ENCODE measurements at regions not wholly inside any gene's neighbourhood (a gene's known extent, or its start where the extent isn't known, plus 50 kb on each side); places are given as distances from the start of the nearest gene placed in this dataset.
A peak's percentile ranks its signal among the peaks of the same experiment; 100 is the strongest.

DNA sequence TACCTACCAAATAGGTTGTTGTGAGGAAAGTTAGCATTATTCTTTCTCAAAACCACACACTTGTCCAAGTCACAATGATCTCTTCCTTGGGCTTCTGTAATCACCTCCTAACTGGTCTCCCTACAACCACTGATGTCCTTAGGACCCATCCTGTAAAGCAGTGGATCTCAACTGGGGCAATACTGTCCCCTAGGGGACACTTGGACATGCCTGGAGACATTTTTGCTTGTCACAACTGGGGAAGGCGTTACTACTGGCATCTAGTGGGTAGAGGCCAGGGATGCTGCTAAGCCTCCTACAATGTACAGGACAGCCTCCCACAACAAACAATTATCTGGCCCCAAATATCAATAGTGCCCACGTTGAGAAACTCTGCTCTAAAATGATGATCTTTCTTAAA, 118.7 kb upstream of the AP1S2 start:
- Histone ChIP-seq H3K4me2 (ENCODE audit: insufficient read depth, low read length) (no peak overlapping the region), H3K27ac (ENCODE audit: insufficient read depth, low read depth, low read length) (no peak overlapping the region), H3K4me1 (ENCODE audit: control insufficient read depth, extremely low read depth, insufficient read depth, low read length) (no peaks in the 10 kb centered on the region), H3K27me3 (ENCODE audit: control insufficient read depth in 2 of 2, insufficient read depth in 2 of 2, low read length in 2 of 2) (no peaks in the 10 kb centered on the region), H2AFZ (ENCODE audit: low read depth, low read length) (no peak overlapping the region), H3K9me3 (replicated peaks; ENCODE audit: control insufficient read depth, insufficient read depth, low read length) (no peaks in the 10 kb centered on the region), H3K4me3 (replicated peaks in 1 of 3; ENCODE audit: insufficient read depth in 1 of 3, low read depth in 1 of 3, low read length in 3 of 3) (no peak overlapping the region), H3K79me2 (ENCODE audit: control insufficient read depth, insufficient read depth, low read length) (no peaks in the 10 kb centered on the region), H3K9me1 (replicated peaks; ENCODE audit: control insufficient read depth, extremely low read depth, insufficient read depth, low read length) (no peaks in the 10 kb centered on the region), H3K36me3 (ENCODE audit: control insufficient read depth in 2 of 2, extremely low read depth in 1 of 2, insufficient read depth in 2 of 2, low read length in 2 of 2) (no peaks in the 10 kb centered on the region), H3K9ac (replicated peaks; ENCODE audit: extremely low read depth, insufficient read depth, low read length) (no peak overlapping the region), H4K20me1 (replicated peaks; ENCODE audit: control insufficient read depth, extremely low read depth, insufficient read depth, low read length) (no peaks in the 10 kb centered on the region)
- DNase-seq (ENCODE audit: low read depth, low spot score) (peak; percentile 36), FAIRE-seq (peak; percentile 37)
- TF ChIP-seq, protein P1, sequence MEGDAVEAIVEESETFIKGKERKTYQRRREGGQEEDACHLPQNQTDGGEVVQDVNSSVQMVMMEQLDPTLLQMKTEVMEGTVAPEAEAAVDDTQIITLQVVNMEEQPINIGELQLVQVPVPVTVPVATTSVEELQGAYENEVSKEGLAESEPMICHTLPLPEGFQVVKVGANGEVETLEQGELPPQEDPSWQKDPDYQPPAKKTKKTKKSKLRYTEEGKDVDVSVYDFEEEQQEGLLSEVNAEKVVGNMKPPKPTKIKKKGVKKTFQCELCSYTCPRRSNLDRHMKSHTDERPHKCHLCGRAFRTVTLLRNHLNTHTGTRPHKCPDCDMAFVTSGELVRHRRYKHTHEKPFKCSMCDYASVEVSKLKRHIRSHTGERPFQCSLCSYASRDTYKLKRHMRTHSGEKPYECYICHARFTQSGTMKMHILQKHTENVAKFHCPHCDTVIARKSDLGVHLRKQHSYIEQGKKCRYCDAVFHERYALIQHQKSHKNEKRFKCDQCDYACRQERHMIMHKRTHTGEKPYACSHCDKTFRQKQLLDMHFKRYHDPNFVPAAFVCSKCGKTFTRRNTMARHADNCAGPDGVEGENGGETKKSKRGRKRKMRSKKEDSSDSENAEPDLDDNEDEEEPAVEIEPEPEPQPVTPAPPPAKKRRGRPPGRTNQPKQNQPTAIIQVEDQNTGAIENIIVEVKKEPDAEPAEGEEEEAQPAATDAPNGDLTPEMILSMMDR (IDR thresholded peaks at IDR 0.05; ENCODE audit: extremely low read depth in 1 of 2, insufficient read depth in 1 of 2, low read depth in 1 of 2, low read length in 2 of 2), result peak; percentile 26 to 41
- TF ChIP-seq GATA2 (IDR thresholded peaks at IDR 0.05; ENCODE audit: insufficient read depth, insufficient read length, low read depth, low read length) (no peak), POLR2AphosphoS5 (IDR thresholded peaks at IDR 0.05; ENCODE audit: insufficient read depth, low read depth, low read length) (no peak)
- POLR2A ChIA-PET, result no interaction called here
- BruUV-seq (replicated peaks), result no TSS peak
- intact Hi-C loops (cut with micrococcal nuclease) (loop anchor here (1.0 to 5.0 kb wide), 4 partner anchors 121 to 286 kb away; partner anchors contain the start of gene AP1S2), dilution Hi-C loops (cut with MboI; ENCODE audit: extremely low pct_ligation_motif_present, low sequenced_read_pairs) (no loop called here)
- CTCF ChIA-PET, result interaction anchor here (1.0 to 2.8 kb wide), 2 partner anchors 43 to 150 kb away, joined by 3 to 13 read pairs; no protein-coding TSS in a partner anchor

DNA sequence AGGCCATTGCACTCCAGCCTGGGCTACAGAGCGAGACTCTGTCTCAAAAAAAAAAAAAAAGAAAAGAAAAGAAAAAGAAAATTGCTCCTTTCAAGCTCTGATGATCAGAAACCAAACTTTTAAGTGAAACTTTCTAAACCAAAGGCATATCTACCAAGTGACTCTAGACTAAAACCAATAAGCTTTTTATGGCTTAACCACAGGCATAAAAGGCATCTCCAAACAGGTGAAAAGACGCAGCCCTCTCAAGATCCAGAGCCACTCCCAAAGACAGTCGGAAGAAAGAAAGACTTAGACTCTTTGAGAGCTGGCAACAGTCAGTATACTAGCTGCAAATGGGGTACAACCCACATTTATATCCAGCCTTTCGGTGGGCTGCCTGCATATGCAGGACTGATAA, 117.1 kb upstream of the AP1S2 start:
- Histone ChIP-seq H3K27me3 (ENCODE audit: control insufficient read depth in 2 of 2, insufficient read depth in 2 of 2, low read length in 2 of 2) (no peaks in the 10 kb centered on the region), H3K9me1 (replicated peaks; ENCODE audit: control insufficient read depth, extremely low read depth, insufficient read depth, low read length) (no peaks in the 10 kb centered on the region), H3K27ac (ENCODE audit: insufficient read depth, low read depth, low read length) (no peak overlapping the region), H4K20me1 (replicated peaks; ENCODE audit: control insufficient read depth, extremely low read depth, insufficient read depth, low read length) (no peaks in the 10 kb centered on the region), H3K4me2 (ENCODE audit: insufficient read depth, low read length) (no peak overlapping the region), H3K4me1 (ENCODE audit: control insufficient read depth, extremely low read depth, insufficient read depth, low read length) (no peaks in the 10 kb centered on the region), H3K9me3 (replicated peaks; ENCODE audit: control insufficient read depth, insufficient read depth, low read length) (no peaks in the 10 kb centered on the region), H3K4me3 (replicated peaks in 1 of 3; ENCODE audit: insufficient read depth in 1 of 3, low read depth in 1 of 3, low read length in 3 of 3) (no peak overlapping the region), H2AFZ (ENCODE audit: low read depth, low read length) (no peak overlapping the region), H3K79me2 (ENCODE audit: control insufficient read depth, insufficient read depth, low read length) (no peaks in the 10 kb centered on the region), H3K9ac (replicated peaks; ENCODE audit: extremely low read depth, insufficient read depth, low read length) (no peak overlapping the region), H3K36me3 (ENCODE audit: control insufficient read depth in 2 of 2, extremely low read depth in 1 of 2, insufficient read depth in 2 of 2, low read length in 2 of 2) (no peaks in the 10 kb centered on the region)
- ChIA-PET CTCF (interaction anchor here (1.1 to 2.8 kb wide), 7 partner anchors 18 to 123 kb away, joined by 3 to 13 read pairs (median 5); partner anchors contain the start of gene AP1S2), POLR2A (no interaction called here)
- dilution Hi-C loops (cut with MboI; ENCODE audit: extremely low pct_ligation_motif_present, low sequenced_read_pairs), result no loop called here
- BruUV-seq (replicated peaks), result no TSS peak
- intact Hi-C loops (cut with micrococcal nuclease), result loop anchor here (2.0 to 5.0 kb wide), 2 partner anchors 119 to 285 kb away; partner anchors contain the start of gene AP1S2
- no peak for TF ChIP-seq MYC (IDR thresholded peaks at IDR 0.05; ENCODE audit: low read depth, low read length)
- TF ChIP-seq MAX (IDR thresholded peaks at IDR 0.05; ENCODE audit: insufficient read depth, insufficient read length), result no peak
- no peak for TF ChIP-seq POLR2AphosphoS5 (IDR thresholded peaks at IDR 0.05; ENCODE audit: insufficient read depth, low read depth, low read length)
- TF ChIP-seq JUN (IDR thresholded peaks at IDR 0.05; ENCODE audit: borderline replicate concordance, insufficient read depth, insufficient read length, low read depth), result no peak
- TF ChIP-seq GATA2 (IDR thresholded peaks at IDR 0.05; ENCODE audit: insufficient read depth, insufficient read length, low read depth, low read length), result no peak
- no peak for TF ChIP-seq EZH2 (IDR thresholded peaks at IDR 0.05; ENCODE audit: borderline replicate concordance, low read depth, low read length, severe bottlenecking)
- TF ChIP-seq FOS (IDR thresholded peaks at IDR 0.05; ENCODE audit: borderline replicate concordance, insufficient read depth, low read length), result no peak
- TF ChIP-seq, protein P1 (IDR thresholded peaks at IDR 0.05; ENCODE audit: extremely low read depth in 1 of 2, insufficient read depth in 1 of 2, low read depth in 1 of 2, low read length in 2 of 2), result no peak
- no peak for TF ChIP-seq POLR2A (IDR thresholded peaks at IDR 0.05; ENCODE audit: low read depth, low read length)
- FAIRE-seq (no peak), DNase-seq (ENCODE audit: low read depth, low spot score) (no peak)
